NCI-H345 treated with DMSO at 0.1 percent for 48 hours (cell line): ENCODE measurements at regions not wholly inside any gene's neighbourhood (a gene's known extent, or its start where the extent isn't known, plus 50 kb on each side); places are given as distances from the start of the nearest gene placed in this dataset.

Source experiments
- DNase-seq: peaks from one replicate; lab custom pipeline; 2025; ENCODE audit not compliant: unreplicated experiment; lab: John Stamatoyannopoulos, UW

GRCh38 chr12:22740656-22741355 is 115.8 kb downstream of the ETNK1 start:
- DNase-seq = no peak

DNA sequence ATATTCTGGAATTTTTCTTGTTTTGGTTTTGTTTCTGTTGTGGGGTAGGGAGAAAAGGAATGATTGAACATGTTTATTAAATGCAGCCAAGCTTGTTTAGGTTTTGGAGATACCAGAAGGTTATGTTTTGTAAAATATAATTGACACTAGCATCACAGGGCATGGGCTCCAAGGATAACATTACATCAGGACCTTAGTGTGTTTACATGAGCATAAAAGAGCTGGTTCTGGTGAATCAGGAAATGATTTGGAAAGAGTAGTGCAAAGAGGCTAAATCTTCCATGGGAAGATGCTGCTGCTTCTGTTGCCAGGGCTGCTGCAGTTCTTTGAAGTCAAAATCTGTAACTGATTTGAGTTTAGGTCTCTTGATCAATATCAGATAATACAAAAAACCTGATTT is 118.7 kb downstream of the ETNK1 start:
- no peak for DNase-seq

GRCh38 chr12:22744197-22744596 is 119.2 kb downstream of the ETNK1 start:
- DNase-seq = no peak

DNA sequence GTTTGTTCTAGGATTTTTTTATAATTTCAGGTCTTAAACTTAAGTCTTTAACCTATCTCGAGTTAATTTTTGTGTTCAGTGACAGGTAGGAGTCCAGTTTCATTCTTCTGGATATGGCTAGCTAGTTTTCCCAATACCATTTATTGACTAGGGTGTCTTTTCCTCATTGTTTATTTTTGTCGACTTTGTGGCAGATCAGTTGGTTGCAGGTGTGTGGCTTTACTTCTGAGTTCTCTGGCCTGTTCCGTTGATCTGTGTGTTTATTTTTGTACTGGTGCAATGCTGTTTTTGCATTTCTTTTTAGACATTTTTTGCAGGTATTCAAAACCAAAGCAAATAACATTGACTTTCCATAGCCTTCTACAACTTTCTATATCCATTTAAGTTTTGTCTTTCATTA is 121.7 kb downstream of the ETNK1 start:
- DNase-seq = no peak

DNA sequence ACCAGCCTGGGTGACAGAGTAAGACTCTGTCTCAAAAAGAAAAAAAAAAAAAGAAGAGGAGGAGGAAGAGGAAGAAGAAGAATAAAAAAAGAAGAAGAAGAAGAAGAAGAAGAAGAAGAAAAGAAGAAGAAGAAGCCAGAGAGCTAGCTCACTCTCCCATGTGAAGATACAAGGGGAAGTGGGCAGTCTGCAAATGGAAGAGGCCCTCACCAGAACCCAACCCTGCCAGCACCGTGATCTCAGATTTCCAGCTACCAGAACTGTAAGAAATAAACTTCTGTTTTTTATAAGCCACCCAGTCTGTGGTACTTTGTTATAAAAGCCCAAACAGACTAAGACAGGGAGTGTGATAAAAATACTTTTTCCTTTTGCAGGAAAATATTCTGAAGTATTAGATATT is 130.7 kb downstream of the ETNK1 start:
- no peak for DNase-seq

- DNase-seq = no peak
Measured at GRCh38 chr12:22759769-22760674, 135.1 kb downstream of the ETNK1 start.

GRCh38 chr12:22765421-22766130 is 140.6 kb downstream of the ETNK1 start:
- DNase-seq = no peak

- DNase-seq = no peak
Measured at GRCh38 chr12:22766911-22767420, 142.0 kb downstream of the ETNK1 start.

DNA sequence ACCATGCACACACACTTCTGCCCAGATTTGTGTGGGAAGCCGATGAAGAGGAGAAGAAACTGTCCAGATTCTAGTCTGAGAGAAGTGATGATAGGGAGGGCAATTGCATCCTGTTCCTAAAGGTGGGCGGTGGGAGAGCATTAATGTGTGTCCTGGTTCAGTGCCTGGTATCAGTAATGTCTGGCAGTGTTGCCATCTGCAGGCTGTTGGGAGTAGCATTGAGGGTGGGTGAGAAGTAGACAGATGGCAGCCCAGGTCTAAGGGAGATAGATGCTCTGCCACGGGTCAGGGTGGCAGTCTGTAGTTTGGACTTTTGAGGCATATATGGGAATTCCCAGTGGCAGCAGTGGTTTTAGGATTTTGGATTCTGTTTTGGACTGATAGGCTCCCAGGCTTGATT is 156.4 kb downstream of the ETNK1 start:
- no peak for DNase-seq

DNA sequence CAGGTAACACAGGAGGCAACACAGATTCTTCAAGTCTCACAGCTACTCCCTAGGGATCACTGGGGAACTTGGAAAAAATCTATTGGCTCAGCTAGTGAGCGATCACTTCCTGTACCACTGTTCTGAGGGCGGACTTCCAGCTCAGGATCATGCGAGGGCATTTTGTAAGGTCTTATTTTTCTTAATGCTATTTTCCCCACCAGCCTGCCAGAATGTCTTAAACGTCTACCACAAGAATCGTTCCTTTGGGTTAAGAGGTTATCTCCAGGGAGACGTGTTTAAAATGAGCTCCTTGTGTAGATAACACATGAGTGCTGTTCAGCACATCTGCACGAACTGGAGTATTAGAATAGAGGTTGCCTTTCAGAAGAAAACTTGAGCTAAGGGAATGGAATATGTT is 162.6 kb downstream of the ETNK1 start:
- DNase-seq = no peak

GRCh38 chr12:22788913-22789312 is 163.9 kb downstream of the ETNK1 start:
- DNase-seq = no peak

DNA sequence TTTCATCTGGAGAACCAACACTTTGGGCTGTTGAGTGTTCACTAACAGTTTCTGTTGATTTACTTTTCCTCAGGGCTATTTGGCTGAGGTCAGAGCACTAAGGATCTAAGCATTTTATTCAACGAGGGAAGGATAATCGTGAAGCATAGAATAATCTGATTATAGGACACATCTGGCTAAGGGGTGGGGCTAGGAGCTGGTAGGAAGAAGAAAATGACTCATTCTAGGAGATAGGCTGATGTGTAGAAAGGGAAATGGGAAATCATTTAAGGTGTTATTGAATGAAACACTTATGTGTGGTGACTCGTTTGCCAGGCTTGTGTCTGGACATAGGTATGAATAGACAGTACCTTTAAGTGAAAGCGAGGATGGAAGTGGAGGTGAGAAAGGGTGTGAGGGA is 167.2 kb downstream of the ETNK1 start:
- DNase-seq = no peak

DNA sequence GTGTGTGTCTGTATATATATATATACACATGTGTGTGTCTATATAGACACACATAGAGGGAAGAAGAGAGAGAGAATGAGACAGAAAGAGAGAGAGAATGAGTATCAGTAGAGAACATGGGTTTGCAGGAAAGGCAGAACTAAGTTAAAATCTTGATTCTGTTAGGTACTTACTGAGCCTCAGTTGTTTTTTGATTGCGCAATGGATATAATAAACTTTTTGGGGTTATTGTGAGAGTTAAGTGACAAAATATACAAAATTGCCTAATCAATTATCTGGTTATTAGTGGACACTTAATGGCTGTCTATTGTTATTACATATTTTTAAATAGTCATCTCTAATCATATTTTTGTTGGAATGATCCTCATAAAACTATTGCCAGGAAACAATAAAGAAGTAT is 169.0 kb downstream of the ETNK1 start:
- DNase-seq = no peak

GRCh38 chr12:22796941-22797630 is 172.1 kb downstream of the ETNK1 start:
- DNase-seq = no peak

GRCh38 chr12:22797701-22798100 is 172.7 kb downstream of the ETNK1 start:
- no peak for DNase-seq

DNA sequence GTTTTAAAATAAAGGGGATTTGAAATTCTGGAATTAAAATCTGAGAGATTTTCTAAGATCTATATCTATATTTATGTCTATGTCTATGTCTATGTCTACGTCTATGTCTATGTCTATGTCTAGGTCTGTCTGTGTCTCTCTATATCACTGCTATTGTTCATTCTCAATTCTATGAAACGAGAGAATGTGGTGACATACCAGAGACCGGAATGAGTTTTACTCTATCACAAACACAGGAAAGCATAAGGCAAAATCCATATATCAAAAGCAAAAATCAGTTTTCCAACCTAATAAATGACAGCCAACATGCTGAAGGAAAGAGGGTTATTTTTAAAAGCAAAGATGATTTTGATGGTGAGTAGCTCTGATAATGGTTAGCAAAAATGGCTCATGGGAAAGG is 173.1 kb downstream of the ETNK1 start:
- DNase-seq = no peak

GRCh38 chr12:22799503-22799902 is 174.5 kb downstream of the ETNK1 start:
- no peak for DNase-seq

- no peak for DNase-seq
Measured at GRCh38 chr12:22800332-22800731, 175.4 kb downstream of the ETNK1 start.

DNA sequence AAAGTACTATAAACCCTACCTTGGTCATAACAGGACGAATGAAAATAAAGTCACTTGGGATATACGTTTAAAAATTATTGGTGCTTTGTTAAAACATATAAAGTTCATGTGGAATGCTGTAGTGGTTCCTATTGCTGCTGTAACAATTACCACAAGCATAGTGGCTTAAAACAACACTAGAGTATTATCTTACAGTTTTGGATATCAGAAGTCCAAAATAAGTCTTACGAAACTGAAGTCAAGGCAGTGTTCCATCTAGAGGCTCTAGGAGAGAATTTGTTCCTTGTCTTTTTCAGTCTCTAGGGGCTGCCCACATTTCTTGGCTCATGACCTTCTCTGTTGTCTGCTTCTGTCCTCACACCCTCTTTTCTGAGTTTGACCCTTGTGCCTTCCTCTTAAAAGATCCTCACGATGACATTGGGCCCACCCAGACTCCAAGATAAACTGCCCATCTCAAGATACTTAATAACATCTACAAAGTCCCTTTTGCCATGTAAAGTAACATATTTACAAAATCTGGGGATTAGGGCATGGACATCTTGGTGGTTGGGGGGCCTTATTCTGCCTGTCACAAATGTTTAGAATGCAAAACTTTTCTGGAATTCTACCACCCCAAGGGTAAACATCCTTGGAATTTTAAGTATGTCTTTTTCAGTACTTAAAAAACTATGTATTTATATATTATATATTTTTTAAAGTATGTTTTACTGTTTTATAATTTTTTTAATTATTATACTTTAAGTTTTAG is 178.1 kb downstream of the ETNK1 start:
- DNase-seq = no peak

DNA sequence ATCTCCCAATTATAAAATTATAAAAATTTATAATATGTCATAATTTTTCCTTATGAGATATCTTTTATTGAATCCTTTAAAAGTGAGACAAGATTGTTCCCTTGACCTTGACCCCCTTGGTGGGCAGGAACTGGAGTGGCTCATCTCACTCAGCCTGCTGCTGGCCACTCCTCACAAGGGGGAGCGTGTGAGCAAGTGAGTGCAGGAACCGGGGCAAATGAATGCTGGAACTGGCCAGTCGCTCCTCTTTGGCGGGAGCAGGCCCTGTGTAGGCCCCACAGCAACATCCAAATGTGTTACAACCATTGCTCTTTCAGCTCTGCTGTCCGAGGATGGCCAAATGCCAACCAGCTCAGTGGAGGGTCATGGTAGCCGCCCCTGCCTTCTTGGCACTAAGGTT is 178.8 kb downstream of the ETNK1 start:
- DNase-seq = no peak
